Erythroblast (primary cell): ENCODE measurements at regions not wholly inside any gene's neighbourhood (a gene's known extent, or its start where the extent isn't known, plus 50 kb on each side); places are given as distances from the start of the nearest gene placed in this dataset.

Experiments used
- DNase-seq, 2 experiments: peaks; one replicate each; lab custom pipeline; 2025; lab: John Stamatoyannopoulos, UW
- GATA1 ChIP-seq: IDR thresholded peaks from 2 replicates; pipeline ENCODE4 v1.6.1; 2011; ENCODE audit warnings: low read depth, mild to moderate bottlenecking, control low read depth, low read length, moderate library complexity
- POLR2A ChIP-seq: IDR thresholded peaks from 2 replicates; pipeline ENCODE4 v1.6.1; 2011; ENCODE audit warnings: mild to moderate bottlenecking, low read length

DNA sequence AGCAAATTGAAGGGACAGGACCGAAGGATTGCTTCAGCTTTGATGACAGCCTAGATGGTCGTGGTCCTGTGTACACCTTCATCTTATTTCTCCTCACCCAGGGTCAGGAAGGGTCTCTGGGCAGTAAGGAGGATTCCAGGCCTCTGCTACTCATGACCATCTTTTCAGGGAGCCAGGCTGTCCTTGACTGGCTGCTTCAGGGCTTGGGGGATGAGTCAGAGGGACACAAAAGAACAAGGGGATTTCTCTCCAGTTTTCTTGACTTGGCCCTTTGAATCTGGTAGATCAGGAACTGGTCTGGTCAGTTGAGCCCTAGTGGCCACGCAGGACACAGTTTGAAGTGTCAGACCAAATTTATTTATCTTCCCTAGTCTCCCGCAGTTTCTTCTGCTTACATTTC is 402.1 kb upstream of the CHD6 start:
- no peak for TF ChIP-seq GATA1
- no peak for TF ChIP-seq POLR2A
- DNase-seq, result no peak

- DNase-seq, result peak in 1 of 2 experiments; percentile 15
- no peak for TF ChIP-seq POLR2A
- no peak for TF ChIP-seq GATA1
Observed at GRCh38 chr20:42018979-42019378, 400.8 kb upstream of the CHD6 start.

DNA sequence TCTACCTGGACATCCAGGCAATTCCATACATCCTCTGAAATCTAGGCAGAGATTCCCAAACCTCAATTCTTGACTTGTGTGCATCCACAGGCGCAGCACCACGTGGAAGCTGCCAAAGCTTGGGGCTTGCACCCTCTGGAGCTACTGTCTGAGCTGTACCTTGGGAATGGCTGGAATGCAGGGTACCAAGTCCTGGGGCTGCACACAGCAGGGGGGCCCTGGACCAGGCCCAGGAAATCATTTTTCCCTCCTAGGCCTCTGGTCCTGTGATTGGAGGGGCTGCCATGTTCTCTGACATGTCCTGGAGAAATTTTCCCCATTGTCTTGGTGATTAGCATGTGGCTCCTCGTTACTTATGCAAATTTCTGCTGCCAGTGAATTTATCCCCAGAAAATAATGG is 391.9 kb upstream of the CHD6 start:
- TF ChIP-seq GATA1 (no peak), POLR2A (no peak)
- DNase-seq, result no peak

GRCh38 chr20:42007251-42007650 is 389.1 kb upstream of the CHD6 start:
- DNase-seq, result no peak
- TF ChIP-seq POLR2A (no peak), GATA1 (no peak)

- TF ChIP-seq POLR2A (no peak), GATA1 (no peak)
- no peak for DNase-seq
Observed at GRCh38 chr20:42005211-42005610, 387.0 kb upstream of the CHD6 start.

DNA sequence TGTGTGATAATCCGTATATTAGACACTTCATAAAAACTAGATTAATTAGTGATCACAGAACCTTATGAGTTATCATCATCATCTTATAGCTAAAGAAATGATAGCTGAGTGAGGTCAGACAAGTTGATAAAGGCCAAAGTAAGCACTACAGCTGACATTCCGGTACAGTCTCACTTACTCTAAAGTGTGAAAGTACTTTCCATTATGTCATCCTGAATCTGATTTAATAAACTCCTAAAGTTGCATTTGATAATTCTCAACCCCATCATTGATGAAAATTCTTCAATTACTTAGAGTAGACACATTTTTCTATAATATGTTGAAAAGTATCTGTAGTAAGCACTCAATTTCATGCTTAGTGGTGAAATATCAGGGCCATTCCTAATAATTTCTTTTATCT is 385.2 kb upstream of the CHD6 start:
- DNase-seq, result no peak
- TF ChIP-seq POLR2A, result no peak
- no peak for TF ChIP-seq GATA1

DNA sequence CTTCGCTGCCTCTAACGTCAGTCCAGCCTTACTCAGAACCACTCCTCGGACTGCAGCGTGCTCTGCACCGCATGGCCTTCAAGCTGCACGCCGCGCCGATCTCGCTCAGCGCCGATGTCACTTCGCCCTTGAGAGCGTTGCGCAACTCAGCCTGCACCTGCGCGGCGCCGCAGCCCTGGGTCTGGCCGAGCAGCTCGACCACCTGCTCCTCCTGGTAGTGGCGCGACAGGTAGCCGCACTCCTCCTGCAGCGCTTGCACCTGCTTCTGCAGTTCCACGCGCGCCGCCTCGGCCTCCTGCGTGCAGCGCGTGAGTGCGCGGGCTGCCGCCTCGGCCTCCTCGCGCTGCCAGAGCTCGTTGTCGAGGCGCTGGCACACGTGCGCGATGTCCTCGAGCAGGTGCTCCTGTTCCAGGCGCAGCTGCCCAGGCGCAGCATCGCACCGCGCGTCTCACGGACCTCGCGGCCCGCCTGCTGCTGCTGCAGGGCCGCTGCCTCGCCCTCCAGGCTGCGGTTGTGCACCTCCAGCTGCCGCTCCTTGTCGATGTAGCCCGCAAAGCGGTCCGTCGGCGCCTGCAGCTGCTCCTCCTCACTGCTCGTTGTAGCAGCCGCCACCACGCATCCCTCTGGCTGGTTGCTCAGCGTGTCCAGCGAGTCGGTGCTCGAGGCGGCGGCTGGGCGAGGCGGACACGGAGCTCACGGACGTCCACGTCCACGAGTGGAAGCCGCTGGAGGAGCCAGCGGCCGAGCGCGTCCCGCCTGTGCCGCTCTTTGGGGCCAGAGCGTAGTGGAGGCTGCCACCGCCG is 380.6 kb upstream of the CHD6 start:
- TF ChIP-seq GATA1, result no peak
- DNase-seq, result no peak

DNA sequence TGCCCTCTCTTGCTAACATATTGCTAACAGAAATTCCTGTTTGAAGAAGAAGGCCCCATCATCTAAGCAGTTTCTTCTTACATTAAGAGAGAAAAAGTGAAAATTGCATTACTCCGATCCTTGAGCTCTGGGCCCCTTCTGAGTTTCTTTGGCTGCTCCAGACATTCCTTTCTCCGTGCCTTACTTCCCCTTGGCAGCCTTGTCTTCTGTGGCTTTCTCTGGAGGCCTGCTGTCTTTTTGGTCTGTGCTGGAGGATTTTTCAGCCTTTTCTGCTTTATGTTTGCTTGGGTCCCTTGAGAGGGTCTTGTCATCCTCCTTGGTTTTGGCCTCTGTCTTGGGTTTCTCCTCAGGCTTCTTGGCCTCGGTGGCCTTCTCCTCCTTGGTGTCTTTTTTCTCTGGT is 378.8 kb upstream of the CHD6 start:
- no peak for DNase-seq
- TF ChIP-seq GATA1, result no peak
- no peak for TF ChIP-seq POLR2A

GRCh38 chr20:41992481-41992880 is 374.3 kb upstream of the CHD6 start:
- DNase-seq, result no peak
- TF ChIP-seq POLR2A (no peak), GATA1 (no peak)

DNA sequence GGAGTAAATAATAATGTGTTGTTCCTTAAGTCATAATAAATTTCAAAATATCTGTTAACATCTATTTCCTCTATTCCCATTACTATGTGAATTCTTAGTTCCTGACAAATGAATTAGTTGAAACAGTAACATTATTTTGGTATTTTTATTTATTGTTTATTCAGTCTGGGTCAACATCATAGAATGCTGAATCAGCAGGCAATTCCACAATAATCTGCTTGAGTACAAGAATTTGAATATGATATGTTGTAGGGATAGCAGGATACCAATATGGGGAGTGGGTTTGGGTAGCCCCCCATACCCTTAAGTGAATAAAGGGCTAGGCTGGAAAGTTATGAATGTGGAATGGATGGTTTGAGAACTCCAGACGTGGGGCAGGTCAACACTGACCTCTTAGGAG is 373.2 kb upstream of the CHD6 start:
- no peak for TF ChIP-seq POLR2A
- no peak for TF ChIP-seq GATA1
- DNase-seq, result no peak

GRCh38 chr20:41989935-41990635 is 371.9 kb upstream of the CHD6 start:
- DNase-seq, result no peak

DNA sequence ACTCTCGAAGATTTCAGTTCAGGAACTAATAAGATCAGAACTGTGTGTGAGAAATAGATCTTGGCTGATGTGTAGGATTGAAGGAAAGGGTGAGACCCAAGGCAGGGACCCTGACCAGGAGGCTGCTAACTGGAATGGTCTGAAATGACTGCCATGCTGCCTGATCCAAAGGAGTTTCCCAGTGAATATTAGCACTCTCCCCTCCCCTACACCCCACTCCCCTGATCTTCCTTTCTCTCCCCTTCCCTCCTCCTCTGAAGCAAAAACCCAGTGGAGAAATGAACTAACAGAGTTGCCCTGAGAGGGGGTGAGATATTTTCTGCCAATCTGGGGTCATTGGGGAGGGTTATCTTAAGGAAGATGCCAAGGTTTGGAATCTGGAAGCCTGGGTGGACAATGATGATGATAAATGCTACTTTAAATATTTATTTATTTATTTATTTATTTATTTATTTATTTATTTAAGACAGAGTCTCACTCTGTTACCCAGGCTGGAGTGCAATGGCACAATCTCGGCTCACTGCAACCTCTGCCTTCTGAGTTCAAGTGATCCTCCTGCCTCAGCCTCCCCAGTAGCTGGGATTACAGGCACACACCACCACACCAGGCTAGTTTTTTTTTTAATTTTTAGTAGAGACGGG is 371.0 kb upstream of the CHD6 start:
- no peak for DNase-seq
- TF ChIP-seq GATA1, result no peak
- no peak for TF ChIP-seq POLR2A

More at GRCh38 chr20:41989935-41990635, 371.9 kb upstream of the CHD6 start:
- TF ChIP-seq POLR2A (no peak), GATA1 (no peak)

- TF ChIP-seq GATA1, result no peak
- TF ChIP-seq POLR2A, result no peak
- DNase-seq, result no peak
Observed at GRCh38 chr20:41984031-41984430, 365.9 kb upstream of the CHD6 start.

- TF ChIP-seq GATA1 (no peak), POLR2A (no peak)
- DNase-seq, result no peak
Observed at GRCh38 chr20:41983159-41983558, 365.0 kb upstream of the CHD6 start.

GRCh38 chr20:41981746-41982145 is 363.6 kb upstream of the CHD6 start:
- DNase-seq, result no peak
- TF ChIP-seq POLR2A, result no peak
- no peak for TF ChIP-seq GATA1
